Suppressor macrophage treated with lipopolysaccharide for 4 hours (primary cell): ENCODE measurements at regions not wholly inside any gene's neighbourhood (a gene's known extent, or its start where the extent isn't known, plus 50 kb on each side); places are given as distances from the start of the nearest gene placed in this dataset.
"Not testable (repeated sequence)": the region's sequence is repeated elsewhere in the genome, so short reads cannot be mapped to it uniquely, and the experiment has no call there.

ENCODE experiments used
- DNase-seq: peaks from one replicate; pipeline ENCODE4 v3.0.0-alpha.2; 2020

GRCh38 chr1:178644308-178645120, 80.5 kb upstream of the RALGPS2 start:
- peak; percentile 13 for DNase-seq

GRCh38 chr1:178645157-178645807, 79.8 kb upstream of the RALGPS2 start:
- no peak for DNase-seq

GRCh38 chr1:178645808-178646200, 79.2 kb upstream of the RALGPS2 start:
- no peak for DNase-seq

DNA sequence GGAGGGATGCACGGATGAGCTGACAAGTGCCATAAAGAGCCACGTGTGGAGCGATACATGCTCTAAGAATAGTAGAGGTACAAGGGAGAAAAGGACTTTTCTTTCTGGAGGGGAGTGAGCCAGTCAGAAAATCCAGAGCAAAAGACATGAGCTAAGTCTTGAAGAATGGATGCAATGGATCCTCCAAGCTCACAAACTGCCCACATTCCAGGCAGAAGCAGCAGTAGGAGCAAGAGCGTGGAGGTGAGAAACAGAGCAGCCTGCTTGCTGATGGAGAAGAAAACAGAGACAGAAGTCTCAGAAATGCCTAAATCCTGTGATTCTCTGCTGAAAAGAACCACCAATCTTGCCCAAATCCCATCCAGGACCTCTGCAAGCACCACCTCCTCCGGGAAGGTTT, 78.2 kb upstream of the RALGPS2 start:
- DNase-seq: no peak

DNA sequence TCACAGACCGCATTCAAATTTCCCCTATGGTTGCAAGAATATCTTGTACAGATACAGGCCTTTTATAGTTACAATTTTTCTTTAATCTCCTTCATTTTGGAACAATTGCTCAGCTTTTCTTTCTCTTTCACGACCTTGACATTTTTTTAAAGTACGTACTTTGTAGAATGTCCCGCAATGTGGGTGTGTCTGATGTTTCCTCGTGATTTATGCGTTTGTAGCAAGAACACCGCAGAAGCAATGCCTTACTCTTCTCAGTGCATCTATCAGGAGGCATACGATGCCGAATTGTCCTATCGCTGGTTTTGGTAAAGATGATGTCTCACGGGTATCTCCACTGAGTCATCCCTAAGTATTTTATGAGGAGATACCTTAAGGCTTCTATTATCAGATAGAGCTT, 76.9 kb upstream of the RALGPS2 start:
- DNase-seq: no peak

DNA sequence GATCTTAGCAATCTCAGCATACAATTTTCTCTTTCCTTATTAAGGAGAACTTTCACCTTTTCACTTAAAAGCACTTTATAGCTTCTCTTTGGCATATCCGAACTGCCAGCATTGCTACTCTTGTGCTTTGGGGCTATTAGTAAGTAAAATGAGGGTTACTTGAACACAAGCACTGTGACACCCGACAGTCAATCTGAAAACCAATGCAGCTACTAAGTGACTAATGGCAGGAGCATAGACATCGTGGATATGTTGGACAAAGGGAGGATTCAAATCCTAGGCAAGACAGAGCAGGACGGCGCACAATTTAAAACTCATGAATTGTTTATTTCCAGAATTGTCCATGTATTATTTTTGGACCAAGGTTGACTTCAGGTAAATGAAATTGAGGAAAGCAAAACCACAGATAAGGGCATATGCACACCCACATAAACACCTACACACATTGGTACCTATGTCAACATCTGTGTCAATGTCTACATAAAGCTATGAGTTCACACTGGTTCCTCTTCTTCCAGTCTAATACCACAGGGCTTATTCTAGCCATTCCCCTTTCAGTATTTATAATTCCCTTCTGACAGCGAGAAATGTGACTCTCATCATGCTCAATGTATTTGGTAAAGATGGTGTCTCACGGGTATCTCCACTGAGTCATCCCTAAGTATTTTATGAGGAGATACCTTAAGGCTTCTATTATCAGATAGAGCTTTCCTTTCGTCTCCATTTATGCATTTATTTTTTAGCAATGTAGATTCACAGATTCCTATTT, 75.3 kb upstream of the RALGPS2 start:
- DNase-seq: peak; percentile 9

- DNase-seq: no peak
Observed at GRCh38 chr1:178650934-178651511, 74.0 kb upstream of the RALGPS2 start.

GRCh38 chr1:178651742-178652141, 73.3 kb upstream of the RALGPS2 start:
- DNase-seq: no peak

DNA sequence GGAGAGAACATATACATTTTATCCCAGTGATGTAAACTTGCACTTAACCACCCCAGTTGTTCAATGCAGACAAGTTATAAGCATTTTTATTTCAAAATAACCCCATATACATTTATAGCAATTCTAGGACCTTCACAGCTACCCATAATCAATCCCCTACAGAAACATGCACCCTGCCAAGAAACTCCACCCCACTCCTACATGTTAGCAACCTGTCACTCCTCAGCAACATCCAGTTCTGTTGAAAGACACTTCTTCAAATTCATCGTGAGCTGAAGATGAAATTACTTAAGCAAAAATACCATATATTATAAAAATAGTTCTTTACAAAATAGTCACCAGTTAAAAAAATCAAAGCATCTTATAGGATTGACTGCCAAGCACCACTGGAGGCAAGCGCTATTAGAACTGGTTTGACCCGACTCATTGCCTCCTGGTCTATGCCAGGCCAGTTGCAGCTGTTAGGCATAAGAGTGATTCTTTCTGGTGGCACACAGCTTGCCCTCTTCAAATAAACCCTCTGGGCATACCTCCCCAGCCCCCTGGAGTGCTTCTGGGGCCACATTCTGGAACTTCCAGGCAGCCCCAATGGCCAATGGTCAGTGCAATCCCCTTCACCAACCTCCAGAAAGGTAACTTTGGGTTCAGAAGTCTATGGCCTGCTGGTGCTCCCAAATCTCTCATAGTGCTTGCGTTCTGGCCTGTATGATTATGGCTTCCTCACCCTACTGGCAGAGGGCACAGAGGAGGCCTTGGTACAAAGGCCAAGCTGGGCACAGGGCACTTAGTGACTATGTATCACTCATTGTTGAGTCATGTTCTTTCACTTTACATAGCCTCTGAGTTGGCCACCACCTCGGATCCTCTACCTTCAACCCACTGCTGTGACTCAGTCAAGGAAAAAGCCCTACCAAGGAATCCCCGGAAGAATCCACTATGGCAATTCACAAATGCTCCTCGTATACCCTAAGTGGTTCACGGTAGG, 72.2 kb upstream of the RALGPS2 start:
- peak; percentile 24 for DNase-seq

DNA sequence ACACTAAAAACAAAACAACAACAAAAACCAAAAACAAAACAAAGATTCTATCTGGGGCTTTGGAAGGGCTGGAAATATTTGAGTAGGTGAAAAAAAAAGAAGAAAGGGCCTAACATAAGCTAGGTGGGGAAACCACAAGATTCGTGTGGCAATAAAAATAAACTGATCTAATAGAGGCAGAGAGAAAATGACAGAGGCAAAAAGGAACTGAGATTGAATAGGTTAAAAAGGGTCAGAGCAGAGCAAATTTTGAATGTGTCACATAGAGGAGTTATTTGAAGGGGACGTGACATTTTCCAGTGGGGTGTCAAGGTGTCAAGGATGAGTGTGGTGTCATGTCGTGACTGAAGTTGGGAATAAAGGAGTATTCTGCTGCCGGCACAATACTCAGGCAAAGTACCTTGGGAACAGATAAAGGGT, 65.2 kb upstream of the RALGPS2 start:
- DNase-seq: peak; percentile 17

GRCh38 chr1:178660461-178660860, 64.6 kb upstream of the RALGPS2 start:
- DNase-seq: no peak

GRCh38 chr1:178664278-178664677, 60.8 kb upstream of the RALGPS2 start:
- DNase-seq: peak; percentile 60

DNA sequence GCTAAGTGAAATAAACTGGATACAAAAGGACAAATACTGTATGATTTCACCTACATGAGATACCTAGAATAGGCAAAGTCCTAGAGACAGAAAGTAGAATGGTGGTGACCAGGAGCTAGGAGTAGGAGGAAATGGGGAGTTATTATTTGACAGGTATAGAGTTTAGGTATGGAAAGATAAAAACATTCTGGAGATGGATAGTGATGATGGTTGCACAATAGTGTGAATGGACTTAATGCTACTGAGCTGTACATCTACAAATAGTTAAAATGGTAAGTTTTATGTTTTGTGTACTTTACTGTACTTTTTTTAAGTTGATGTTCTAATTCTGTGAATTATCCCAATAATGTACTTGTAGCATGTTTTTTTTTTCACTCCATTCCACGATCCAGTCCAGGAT, 59.5 kb upstream of the RALGPS2 start:
- DNase-seq: no peak

GRCh38 chr1:178666891-178667290, 58.2 kb upstream of the RALGPS2 start:
- DNase-seq: not testable (repeated sequence)

DNA sequence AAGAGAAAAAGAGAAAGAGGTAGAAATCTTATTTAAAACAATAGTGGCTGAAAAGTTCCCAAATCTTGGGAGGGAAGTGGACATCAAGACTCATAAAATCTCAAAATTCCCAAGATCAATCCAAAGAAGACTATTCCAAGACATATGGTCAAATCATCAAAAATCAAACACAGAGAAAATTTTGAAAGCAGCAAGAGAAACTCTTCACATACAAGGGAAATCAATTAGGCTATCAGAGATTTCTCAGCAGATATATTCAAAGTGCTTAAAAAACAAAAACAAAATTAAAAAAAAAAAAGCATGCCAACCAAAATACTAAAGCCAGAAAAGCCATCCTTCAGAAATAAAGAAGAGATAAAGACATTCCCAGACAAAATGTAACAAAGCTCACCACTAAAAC, 52.6 kb upstream of the RALGPS2 start:
- DNase-seq: no peak

DNA sequence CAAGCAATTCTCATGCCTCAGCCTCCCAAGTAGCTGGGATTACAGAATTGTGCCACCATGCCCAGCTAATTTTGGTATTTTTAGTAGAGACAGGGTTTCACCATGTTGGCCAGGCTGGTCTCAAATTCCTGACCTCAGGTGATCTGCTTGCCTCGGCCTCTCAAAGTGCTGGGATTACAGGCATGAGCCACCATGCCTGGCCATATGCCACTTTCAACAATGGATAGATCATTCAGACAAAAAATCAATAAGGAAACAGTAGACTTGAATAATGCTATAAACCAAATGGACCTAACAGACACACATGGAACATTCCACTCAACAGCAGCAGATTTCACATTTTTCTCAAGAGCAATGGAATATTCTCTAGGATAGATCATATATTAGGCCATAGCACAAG, 50.5 kb upstream of the RALGPS2 start:
- not testable (repeated sequence) for DNase-seq
